Tibial artery (tissue), 4 donors: ENCODE measurements at regions not wholly inside any gene's neighbourhood (a gene's known extent, or its start where the extent isn't known, plus 50 kb on each side); places are given as distances from the start of the nearest gene placed in this dataset.
"Not testable (repeated sequence)": the region's sequence is repeated elsewhere in the genome, so short reads cannot be mapped to it uniquely, and the experiment has no call there.

Experiments used
- DNase-seq, 2 donors: peaks; one replicate each; pipeline ENCODE4 v3.0.0-alpha.2; 2019
- H3K27ac ChIP-seq, 2 donors: fragments of 200-600 bp; sonication (generic) in 1 of 2; 1 replicate in 1 of 2; 2 replicates in 1 of 2; pipeline ENCODE4 v1.5.1; 2018 to 2019; ENCODE audit warnings: mild to moderate bottlenecking in 1 of 2
- H3K27me3 ChIP-seq, 2 donors: fragments of 200-600 bp; sonication (generic) in 1 of 2; one replicate each; pipeline versions ENCODE4 v1.5.1 to v1.6.0; 2016 to 2019
- H3K36me3 ChIP-seq, 3 donors: fragments of 200-600 bp; sonication (generic) in 2 of 3; one replicate each; pipeline ENCODE4 v1.5.1; 2016 to 2019; ENCODE audit warnings: mild to moderate bottlenecking in 2 of 3
- H3K4me1 ChIP-seq, 4 donors: fragments of 200-600 bp; sonication (generic) in 2 of 4; 1 replicate in 3 of 4; 2 replicates in 1 of 4; pipeline ENCODE4 v1.5.1; 2016 to 2019
- H3K4me3 ChIP-seq, 2 donors: fragments of 200-600 bp; sonication (generic) in 1 of 2; 1 replicate in 1 of 2; 2 replicates in 1 of 2; pipeline ENCODE4 v1.5.1; 2018 to 2019; ENCODE audit warnings: mild to moderate bottlenecking in 2 of 2
- H3K9me3 ChIP-seq, 3 donors: fragments of 200-600 bp; sonication (generic) in 1 of 3; one replicate each; pipeline ENCODE4 v1.5.1; 2016 to 2019
- intact Hi-C: fragments of 100-400 bp; cut with DNase I; formaldehyde crosslinking; loops from one replicate; pipeline ENCODE4 v1.15.0; 2023; ENCODE audit warnings: low total_unique reads
- TF ChIP-seq, protein P1 (sequence below), 2 experiments: fragments of 200-600 bp in 1 of 2; fragments of 450-650 bp in 1 of 2; IDR thresholded peaks; one replicate each; pipeline ENCODE4 v1.5.1; 2017 to 2019; ENCODE audit warnings: antibody characterized with exemption in 2 of 2, mild to moderate bottlenecking in 1 of 2, moderate library complexity in 1 of 2

DNA sequence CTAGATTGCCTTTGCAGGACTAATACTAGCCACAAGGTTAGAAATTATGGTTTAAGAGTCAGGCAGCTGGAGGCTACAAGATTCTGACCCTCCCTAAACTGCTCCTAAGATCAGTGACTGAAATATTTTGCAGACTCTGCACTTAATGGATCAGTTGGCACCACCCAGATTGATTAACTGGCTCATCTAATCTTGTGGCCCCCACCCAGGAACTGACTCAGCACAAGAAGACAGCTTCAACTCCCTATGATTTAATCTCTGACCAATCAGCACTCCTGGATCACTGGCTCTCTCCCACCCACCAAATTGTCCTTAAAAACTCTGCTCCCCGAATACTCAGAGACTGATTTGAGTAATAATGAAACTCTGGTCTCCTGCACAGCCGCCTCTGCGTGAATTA lies 145.4 kb upstream of the LCORL start:
- no peak overlapping the region for H3K4me3 ChIP-seq
- DNase-seq: no peak
- no peak overlapping the region for H3K27ac ChIP-seq
- H3K27me3 ChIP-seq: no peaks in the 10 kb centered on the region
- H3K4me1 ChIP-seq: no peaks in the 10 kb centered on the region
- TF ChIP-seq, protein P1, sequence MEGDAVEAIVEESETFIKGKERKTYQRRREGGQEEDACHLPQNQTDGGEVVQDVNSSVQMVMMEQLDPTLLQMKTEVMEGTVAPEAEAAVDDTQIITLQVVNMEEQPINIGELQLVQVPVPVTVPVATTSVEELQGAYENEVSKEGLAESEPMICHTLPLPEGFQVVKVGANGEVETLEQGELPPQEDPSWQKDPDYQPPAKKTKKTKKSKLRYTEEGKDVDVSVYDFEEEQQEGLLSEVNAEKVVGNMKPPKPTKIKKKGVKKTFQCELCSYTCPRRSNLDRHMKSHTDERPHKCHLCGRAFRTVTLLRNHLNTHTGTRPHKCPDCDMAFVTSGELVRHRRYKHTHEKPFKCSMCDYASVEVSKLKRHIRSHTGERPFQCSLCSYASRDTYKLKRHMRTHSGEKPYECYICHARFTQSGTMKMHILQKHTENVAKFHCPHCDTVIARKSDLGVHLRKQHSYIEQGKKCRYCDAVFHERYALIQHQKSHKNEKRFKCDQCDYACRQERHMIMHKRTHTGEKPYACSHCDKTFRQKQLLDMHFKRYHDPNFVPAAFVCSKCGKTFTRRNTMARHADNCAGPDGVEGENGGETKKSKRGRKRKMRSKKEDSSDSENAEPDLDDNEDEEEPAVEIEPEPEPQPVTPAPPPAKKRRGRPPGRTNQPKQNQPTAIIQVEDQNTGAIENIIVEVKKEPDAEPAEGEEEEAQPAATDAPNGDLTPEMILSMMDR (IDR thresholded peaks at IDR 0.05): no peak
- H3K36me3 ChIP-seq: no peaks in the 10 kb centered on the region
- intact Hi-C loops: no loop called here
- no peaks in the 10 kb centered on the region for H3K9me3 ChIP-seq

DNA sequence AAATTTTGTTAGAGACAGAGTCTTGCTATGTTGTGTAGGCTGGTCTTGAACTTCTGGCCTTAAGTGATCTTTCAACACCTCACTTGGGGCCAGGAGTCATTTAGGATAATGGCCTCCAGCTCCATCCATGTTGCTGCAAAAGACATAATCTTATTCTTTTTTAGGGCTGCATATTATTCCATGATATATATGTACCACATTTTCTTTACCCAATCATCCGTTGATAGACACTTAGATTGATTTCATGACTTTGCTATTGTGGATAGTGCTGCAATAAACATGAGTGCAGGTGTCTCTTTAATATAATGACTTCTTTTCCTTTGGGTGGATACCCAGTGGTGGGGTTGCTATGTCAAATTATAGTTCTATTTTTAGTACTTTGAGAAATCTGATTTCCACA lies 140.9 kb upstream of the LCORL start:
- H3K36me3 ChIP-seq: no peaks in the 10 kb centered on the region
- DNase-seq: no peak
- no peaks in the 10 kb centered on the region for H3K9me3 ChIP-seq
- intact Hi-C loops: no loop called here
- no peak overlapping the region for H3K4me3 ChIP-seq
- no peak overlapping the region for H3K27ac ChIP-seq
- H3K4me1 ChIP-seq: no peaks in the 10 kb centered on the region
- TF ChIP-seq, protein P1 (IDR thresholded peaks at IDR 0.05): no peak
- no peaks in the 10 kb centered on the region for H3K27me3 ChIP-seq

DNA sequence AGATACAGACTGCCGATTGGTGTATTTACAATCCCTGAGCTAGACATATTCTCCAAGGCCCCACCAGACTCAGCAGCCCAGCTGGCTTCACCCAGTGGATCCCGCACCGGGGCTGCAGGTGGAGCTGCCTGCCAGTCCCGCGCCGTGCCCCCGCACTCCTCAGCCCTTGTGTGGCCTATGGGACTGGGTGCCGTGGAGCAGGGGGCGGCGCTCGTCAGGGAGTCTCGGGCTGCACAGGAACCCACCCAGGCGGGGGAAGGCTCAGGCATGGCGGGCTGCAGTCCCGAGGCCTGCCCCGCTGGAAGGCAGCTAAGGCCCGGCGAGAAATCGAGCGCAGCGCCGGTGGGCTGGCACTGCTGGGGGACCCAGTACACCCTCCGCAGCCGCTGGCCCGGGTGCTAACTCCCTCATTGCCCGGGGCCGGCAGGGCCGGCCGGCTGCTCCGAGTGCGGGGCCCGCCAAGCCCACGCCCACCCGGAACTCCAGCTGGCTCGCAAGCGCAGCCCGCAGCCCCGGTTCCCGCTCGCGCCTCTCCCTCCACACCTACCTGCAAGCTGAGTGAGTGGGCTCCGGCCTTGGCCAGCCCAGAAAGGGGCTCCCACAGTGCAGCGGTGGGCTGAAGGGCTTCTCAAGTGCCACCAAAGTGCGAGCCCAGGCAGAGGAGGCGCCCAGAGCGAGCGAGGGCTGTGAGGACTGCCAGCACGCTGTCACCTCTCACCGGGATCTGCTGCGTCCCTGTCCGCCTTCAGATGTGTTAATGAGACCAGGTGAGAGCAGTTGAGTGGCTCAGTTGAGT lies 137.8 kb upstream of the LCORL start:
- DNase-seq, H3K36me3 ChIP-seq, H3K27me3 ChIP-seq, H3K27ac ChIP-seq, H3K4me1 ChIP-seq, H3K4me3 ChIP-seq, H3K9me3 ChIP-seq, intact Hi-C loops: not testable (repeated sequence)

DNA sequence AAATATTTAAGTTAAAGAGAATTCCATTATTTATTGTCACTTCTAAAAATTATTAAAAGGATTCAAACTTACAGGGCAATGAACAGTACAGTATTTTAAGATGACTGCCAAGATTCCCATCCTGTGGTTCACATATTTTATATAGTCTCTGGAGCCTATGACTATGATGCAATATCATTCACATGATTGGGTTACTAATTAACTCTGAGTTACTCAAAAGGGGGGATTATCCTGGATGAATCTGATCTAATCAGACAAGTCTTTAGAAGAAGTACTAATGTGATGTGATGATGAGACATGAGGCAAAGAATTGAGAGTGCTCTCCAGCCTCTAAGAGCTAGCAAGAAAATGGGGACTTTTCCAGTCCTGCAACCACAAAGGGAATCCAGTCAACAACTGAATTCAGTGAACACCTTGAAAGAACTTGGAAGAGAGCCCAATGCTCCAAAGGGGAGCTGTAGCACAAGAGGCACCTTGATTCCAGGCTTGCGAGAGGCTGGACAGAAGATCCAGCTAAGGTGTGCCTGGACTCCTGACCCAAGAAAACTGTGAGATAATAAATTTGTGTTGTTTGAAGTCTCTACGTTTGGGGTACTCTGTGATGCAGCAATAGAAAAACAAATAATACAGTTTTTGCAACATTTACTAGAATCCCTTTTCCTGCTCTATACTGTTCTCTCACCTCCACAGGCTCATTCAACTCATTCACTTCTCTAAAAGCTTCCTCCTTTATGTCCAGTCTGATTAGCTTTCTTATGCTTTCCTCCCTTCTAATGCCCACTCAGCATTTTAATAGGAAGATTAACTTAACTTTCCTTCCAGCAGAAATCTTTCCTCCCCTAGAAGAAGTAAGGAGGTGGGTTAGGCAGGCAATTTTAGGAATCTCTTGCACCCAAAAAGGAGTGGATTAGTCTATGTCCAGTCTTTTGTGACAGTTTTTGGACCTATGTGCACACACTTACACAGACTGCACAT lies 133.8 kb upstream of the LCORL start:
- Histone ChIP-seq H3K27me3 (no peaks in the 10 kb centered on the region), H3K9me3 (no peaks in the 10 kb centered on the region), H3K4me3 (no peak overlapping the region), H3K27ac (no peak overlapping the region), H3K4me1 (no peaks in the 10 kb centered on the region), H3K36me3 (no peaks in the 10 kb centered on the region)
- no peak for DNase-seq
- TF ChIP-seq, protein P1 (IDR thresholded peaks at IDR 0.05): no peak
- intact Hi-C loops: no loop called here

DNA sequence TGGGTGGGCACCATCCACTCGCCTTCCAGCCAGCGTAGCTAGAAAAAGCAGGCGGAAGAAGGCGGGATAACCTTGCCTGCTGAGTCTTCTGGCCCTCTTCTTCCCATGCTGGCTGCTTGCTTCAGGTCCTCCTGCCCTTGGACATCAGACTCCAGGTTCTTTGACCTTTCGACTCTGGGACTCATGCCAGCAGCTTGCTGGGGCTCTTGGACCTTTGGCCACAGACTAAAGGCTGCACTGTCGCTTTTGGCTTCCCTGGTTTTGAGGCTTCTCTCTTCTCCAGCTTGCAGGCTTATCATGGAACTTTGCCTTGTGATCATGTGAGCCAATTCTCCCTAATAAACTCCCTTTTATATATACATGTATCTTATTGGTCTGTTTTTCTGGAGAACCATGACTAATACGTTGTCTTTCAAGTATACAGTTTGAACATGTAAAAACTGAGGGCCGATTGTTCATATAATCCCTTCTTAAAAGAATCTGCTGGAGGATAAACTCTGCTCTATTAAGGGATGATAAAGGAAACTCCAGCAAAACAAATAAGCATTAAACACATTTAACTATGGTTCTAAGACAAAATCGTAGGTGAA lies 116.6 kb upstream of the LCORL start:
- TF ChIP-seq, protein P1 (IDR thresholded peaks at IDR 0.05): no peak
- H3K9me3 ChIP-seq: peaks cover 0 to 3% (median 0%) of the 10 kb centered on the region in 3 donors
- H3K4me3 ChIP-seq: no peak overlapping the region
- H3K4me1 ChIP-seq: no peaks in the 10 kb centered on the region
- H3K36me3 ChIP-seq: no peaks in the 10 kb centered on the region
- H3K27me3 ChIP-seq: no peaks in the 10 kb centered on the region
- H3K27ac ChIP-seq: no peak overlapping the region
- DNase-seq: no peak
- intact Hi-C loops: no loop called here
